Thymus (tissue), 11 donors: ENCODE measurements at regions not wholly inside any gene's neighbourhood (a gene's known extent, or its start where the extent isn't known, plus 50 kb on each side); places are given as distances from the start of the nearest gene placed in this dataset.

ENCODE experiments used
- DNase-seq, 9 donors: peaks; one replicate each; pipeline ENCODE4 v3.0.0-alpha.2; 2013; ENCODE audit warnings: low spot score in 9 of 9, low read depth in 6 of 9, missing footprints in 1 of 9
- H3K27ac ChIP-seq, 2 donors: one replicate each; pipeline ENCODE4 v1.5.1; 2013; ENCODE audit warnings: control low read depth in 1 of 2, low read depth in 1 of 2, low read length in 1 of 2, mild to moderate bottlenecking in 1 of 2, moderate library complexity in 1 of 2
- H3K27me3 ChIP-seq, 2 donors: one replicate each; pipeline ENCODE4 v1.5.1; 2013; ENCODE audit warnings: low read length in 1 of 2; ENCODE audit not compliant: control insufficient read depth in 2 of 2, insufficient read depth in 1 of 2
- H3K36me3 ChIP-seq, 2 donors: one replicate each; pipeline ENCODE4 v1.5.1; 2013; ENCODE audit warnings: low read length in 1 of 2, mild to moderate bottlenecking in 1 of 2, moderate library complexity in 1 of 2; ENCODE audit not compliant: control insufficient read depth in 2 of 2, insufficient read depth in 2 of 2
- H3K4me1 ChIP-seq, 2 donors: one replicate each; pipeline ENCODE4 v1.5.1; 2013; ENCODE audit warnings: low read length in 2 of 2; ENCODE audit not compliant: control insufficient read depth in 2 of 2, insufficient read depth in 2 of 2
- H3K4me3 ChIP-seq, 2 donors: one replicate each; pipeline ENCODE4 v1.5.1; 2013; ENCODE audit warnings: low read length in 2 of 2, control low read depth in 1 of 2, mild to moderate bottlenecking in 1 of 2
- H3K9me3 ChIP-seq, 2 donors: one replicate each; pipeline ENCODE4 v1.5.1; 2013; ENCODE audit warnings: low read length in 1 of 2, mild to moderate bottlenecking in 1 of 2; ENCODE audit not compliant: control insufficient read depth in 2 of 2, insufficient read depth in 1 of 2
- WGBS: extraction: QIAGEN DNeasy Blood & Tissue Kit; methylation state at CpG from one replicate; pipeline ENCODE4 v1.1.7; 2013; 5-methylcytosine and 5-hydroxymethylcytosine counted together
- donor health status: healthy.

DNA sequence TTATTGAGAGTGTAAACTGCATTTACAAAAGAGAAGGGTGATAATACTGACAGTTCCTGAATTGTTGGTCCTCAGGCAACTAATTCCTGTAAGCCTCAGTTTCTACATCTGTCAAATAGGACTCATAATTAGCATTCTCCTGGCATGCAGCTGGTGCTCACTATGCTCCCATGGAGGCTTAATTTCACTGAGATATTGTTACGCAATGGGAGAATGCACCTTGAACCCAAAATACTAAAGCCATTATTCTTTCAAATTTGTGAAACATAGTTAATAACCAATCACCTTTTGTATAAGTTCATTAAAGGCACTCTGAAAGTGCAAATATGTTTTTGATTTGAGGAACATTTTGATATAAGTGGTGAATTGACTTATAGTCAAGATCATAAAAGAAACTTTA lies 985.5 kb downstream of the CDH11 start:
- Histone ChIP-seq H3K4me1 (no peaks in the 10 kb centered on the region), H3K36me3 (no peaks in the 10 kb centered on the region), H3K4me3 (no peak overlapping the region), H3K9me3 (peaks cover 0 to 3% of the 10 kb centered on the region in 2 donors), H3K27ac (no peak overlapping the region), H3K27me3 (no peaks in the 10 kb centered on the region)
- 95% methylated on average over 1 of the region's 1 CpG for WGBS
- DNase-seq, result no peak

DNA sequence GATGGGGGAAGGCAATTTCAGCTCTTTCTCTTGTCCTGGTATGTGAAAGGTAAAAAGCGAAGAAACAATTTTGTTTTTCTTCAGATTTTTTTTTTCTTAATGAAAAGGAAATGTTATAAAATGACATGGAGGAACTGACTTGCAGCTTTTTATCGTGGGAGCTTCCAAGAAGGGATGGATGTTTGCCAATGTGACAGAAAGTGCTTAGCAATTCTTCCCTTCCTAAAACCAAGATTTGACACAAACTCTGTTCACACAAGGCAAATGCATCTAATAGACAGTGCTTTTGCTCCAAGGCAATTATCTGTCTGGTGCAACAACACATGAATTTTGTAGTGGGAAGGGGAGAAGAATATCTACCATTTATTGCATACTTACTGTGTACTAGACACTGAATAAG lies 988.5 kb downstream of the CDH11 start:
- 67% methylated on average over 2 of the region's 2 CpGs for WGBS
- Histone ChIP-seq H3K4me1 (no peaks in the 10 kb centered on the region), H3K27me3 (no peaks in the 10 kb centered on the region), H3K4me3 (no peak overlapping the region), H3K27ac (no peak overlapping the region), H3K36me3 (no peaks in the 10 kb centered on the region), H3K9me3 (peaks cover 0 to 3% of the 10 kb centered on the region in 2 donors)
- DNase-seq, result no peak

DNA sequence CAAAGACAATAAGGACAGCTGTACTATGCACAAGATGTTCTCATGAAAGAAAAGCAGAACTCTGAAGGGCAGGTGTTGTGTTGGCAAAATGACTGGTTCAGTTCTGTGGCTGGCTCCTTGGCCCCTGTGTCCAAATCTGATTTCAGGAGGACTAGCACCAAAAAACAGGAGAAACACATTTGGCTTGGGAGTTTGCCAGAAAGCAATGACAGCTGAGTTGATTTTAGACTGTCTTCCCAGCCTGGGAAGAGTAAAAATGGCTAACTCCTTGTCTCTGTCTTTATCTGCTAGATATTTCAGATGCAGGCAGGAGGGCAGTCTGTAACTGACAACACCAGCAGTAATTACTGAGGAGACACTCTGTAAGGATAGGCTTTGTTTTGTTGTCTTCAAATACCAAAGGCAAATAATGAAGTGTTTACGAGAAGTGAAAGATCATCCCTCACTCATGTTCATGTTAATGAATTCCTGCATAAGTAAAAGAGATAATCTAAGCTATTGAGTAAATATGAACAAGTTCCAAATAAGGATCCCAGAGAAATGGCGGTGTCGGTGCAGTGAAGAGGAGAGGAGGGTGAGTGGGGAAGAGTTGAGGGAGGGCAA lies 989.0 kb downstream of the CDH11 start:
- DNase-seq, result no peak
- no peaks in the 10 kb centered on the region for H3K27me3 ChIP-seq
- WGBS, result 67% methylated on average over 3 of the region's 3 CpGs
- H3K4me3 ChIP-seq, result no peak overlapping the region
- no peak overlapping the region for H3K27ac ChIP-seq
- H3K9me3 ChIP-seq, result peaks cover 0 to 3% of the 10 kb centered on the region in 2 donors
- H3K36me3 ChIP-seq, result no peaks in the 10 kb centered on the region
- no peaks in the 10 kb centered on the region for H3K4me1 ChIP-seq

DNA sequence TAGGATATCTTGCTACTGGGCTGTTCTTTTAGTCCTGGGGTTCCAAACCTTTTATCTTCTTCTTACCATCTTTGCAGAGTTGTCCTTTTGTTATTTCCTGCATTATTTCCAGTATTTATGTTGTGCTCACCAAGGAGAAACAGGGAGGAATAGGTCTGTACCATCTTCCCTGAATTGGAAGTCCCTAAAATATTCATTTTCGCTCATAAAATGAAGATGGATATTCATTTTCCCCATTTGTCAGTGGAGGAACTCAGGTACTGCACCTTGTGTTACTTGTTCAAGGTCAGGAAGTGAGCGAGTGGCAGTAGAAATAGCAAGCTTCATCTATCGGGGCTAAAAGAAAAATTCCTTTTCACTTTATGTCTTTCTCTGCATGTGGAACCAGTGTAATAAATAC lies 989.7 kb downstream of the CDH11 start:
- H3K27ac ChIP-seq, result no peak overlapping the region
- H3K4me3 ChIP-seq, result no peak overlapping the region
- peaks cover 0 to 3% of the 10 kb centered on the region in 2 donors for H3K9me3 ChIP-seq
- DNase-seq, result no peak
- no peaks in the 10 kb centered on the region for H3K4me1 ChIP-seq
- no peaks in the 10 kb centered on the region for H3K36me3 ChIP-seq
- 92% methylated on average over 3 of the region's 3 CpGs for WGBS
- H3K27me3 ChIP-seq, result no peaks in the 10 kb centered on the region

DNA sequence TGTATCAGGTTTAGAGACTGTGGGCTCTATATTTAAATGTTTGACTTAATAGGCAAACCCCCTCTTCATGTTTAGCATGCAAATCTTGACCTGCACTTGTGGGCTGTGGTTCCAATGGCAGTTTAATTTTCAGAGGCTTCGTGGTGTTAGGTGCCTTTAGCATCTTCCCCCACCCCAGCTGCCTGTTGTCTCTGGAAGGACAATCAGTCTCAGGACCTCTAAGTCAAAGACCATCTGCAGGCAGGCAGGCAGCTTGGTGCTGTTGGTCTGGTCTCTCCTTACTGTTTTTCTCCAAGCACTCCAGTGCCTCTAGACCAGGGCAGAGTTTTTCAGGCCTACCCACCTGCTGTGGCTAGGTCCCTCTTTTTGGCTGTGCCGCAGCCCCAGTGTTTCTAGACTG lies 990.4 kb downstream of the CDH11 start:
- WGBS, result 85% methylated on average over 2 of the region's 2 CpGs
- H3K4me1 ChIP-seq, result no peaks in the 10 kb centered on the region
- H3K36me3 ChIP-seq, result no peaks in the 10 kb centered on the region
- no peak for DNase-seq
- peaks cover 0 to 3% of the 10 kb centered on the region in 2 donors for H3K9me3 ChIP-seq
- no peaks in the 10 kb centered on the region for H3K27me3 ChIP-seq
- no peak overlapping the region for H3K27ac ChIP-seq
- H3K4me3 ChIP-seq, result no peak overlapping the region

DNA sequence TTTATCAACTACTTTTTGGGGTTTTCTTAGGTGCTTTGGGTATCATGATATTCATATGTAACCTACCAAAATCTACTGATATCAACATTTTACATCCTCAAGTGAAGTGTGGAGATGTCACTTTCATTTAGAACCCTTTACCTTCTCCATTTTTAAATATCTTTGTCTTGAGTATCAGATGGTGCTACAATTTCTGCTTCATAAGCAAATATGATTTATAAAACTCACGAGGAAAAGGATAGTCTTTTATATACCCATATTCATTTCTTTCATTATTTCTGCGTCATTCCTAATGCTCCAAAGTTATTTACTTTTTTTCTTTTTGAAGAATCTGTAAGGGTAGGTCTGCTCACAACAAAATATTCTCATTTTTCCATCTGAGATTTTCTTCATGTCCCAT lies 991.7 kb downstream of the CDH11 start:
- no peaks in the 10 kb centered on the region for H3K4me1 ChIP-seq
- H3K4me3 ChIP-seq, result no peak overlapping the region
- no peak for DNase-seq
- H3K27ac ChIP-seq, result no peak overlapping the region
- H3K27me3 ChIP-seq, result no peaks in the 10 kb centered on the region
- no peaks in the 10 kb centered on the region for H3K36me3 ChIP-seq
- 57% methylated on average over 2 of the region's 2 CpGs for WGBS
- H3K9me3 ChIP-seq, result peaks cover 0 to 3% of the 10 kb centered on the region in 2 donors

DNA sequence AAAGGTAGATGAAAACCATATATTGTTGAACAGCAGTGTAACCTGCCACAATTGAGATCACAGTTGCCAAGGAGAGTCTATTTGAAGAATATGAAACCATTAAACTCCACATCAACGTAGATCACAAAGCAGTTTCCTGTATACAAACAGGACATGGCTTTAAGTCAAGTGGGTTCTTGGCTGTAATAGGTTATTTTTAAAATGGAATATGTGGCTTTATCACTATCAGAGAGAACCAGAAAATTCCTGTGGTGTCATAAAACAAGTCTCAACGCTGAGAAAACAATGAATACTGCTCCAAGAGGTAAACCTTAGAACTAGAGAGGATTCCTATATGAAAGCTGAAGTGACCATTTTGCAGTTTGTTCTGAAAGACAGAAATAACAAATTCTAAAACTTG lies 999.7 kb downstream of the CDH11 start:
- Histone ChIP-seq H3K36me3 (no peaks in the 10 kb centered on the region), H3K27ac (no peak overlapping the region), H3K4me3 (no peak overlapping the region), H3K27me3 (no peaks in the 10 kb centered on the region), H3K9me3 (no peaks in the 10 kb centered on the region), H3K4me1 (no peaks in the 10 kb centered on the region)
- 13% methylated on average over 2 of the region's 2 CpGs for WGBS
- DNase-seq, result no peak

DNA sequence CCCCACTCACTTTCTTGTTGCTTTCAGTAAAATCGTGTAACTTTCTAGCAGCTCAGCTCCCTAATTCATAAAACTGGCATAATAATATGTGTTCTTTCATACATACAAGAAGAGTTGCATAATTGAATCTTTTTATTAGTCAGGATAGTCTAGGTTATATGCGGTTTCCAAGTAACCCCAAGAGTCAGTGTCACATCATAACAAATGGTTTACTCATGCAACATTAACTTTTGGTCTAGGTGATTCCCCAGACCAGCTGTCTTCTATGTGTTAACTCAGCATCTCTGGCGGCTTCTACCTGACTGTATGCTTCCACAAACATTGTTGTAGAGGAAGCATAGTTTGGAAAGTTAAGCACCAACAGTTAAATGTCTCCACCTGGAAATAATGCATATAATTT lies 1000.4 kb downstream of the CDH11 start:
- Histone ChIP-seq H3K27me3 (no peaks in the 10 kb centered on the region), H3K4me3 (no peak overlapping the region), H3K4me1 (no peaks in the 10 kb centered on the region), H3K27ac (no peak overlapping the region), H3K9me3 (no peaks in the 10 kb centered on the region), H3K36me3 (no peaks in the 10 kb centered on the region)
- peak in 1 of 9 donors; percentile 1 for DNase-seq
- 88% methylated on average over 3 of the region's 3 CpGs for WGBS

DNA sequence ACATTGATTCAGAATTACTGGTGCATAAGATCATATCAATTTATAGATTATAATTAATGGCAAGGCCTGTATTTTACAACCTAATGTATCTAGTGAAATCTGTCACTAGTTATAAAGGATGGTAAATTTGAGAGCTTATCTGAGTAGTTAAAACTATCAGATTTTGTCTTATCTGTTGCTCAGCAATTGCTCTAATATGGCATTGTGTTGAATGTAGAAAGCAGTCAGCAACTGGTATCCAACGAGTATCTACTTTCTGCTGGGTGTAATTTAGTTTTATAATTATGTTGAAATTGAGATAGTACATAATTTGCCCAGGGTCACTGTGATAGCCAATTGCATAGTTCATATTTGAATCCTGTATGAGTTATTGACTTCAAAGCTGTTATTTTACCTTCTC lies 1005.7 kb downstream of the CDH11 start:
- no peaks in the 10 kb centered on the region for H3K36me3 ChIP-seq
- WGBS, result 84% methylated on average over 1 of the region's 1 CpG
- H3K4me3 ChIP-seq, result no peak overlapping the region
- no peaks in the 10 kb centered on the region for H3K9me3 ChIP-seq
- H3K4me1 ChIP-seq, result no peaks in the 10 kb centered on the region
- H3K27me3 ChIP-seq, result no peaks in the 10 kb centered on the region
- no peak for DNase-seq
- H3K27ac ChIP-seq, result no peak overlapping the region

DNA sequence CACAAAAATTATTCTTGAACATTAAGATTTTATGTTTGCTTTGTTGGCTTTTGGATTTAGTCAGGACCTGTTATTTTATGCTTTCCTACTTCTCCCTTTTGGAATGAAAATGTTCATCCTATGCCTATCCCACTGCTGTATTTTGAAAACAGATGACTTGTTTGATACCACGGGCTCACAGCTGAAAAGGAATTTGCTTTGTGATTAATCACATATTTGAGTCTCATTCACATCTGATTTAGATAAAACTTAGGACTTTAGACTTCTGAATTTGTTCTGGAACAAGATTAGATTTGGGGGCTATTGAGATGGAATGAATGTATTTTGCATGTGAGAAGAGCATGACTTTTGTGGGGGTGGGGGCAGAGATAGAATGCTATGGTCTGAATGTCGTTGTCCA lies 1012.6 kb downstream of the CDH11 start:
- no peaks in the 10 kb centered on the region for H3K27me3 ChIP-seq
- no peaks in the 10 kb centered on the region for H3K4me1 ChIP-seq
- 86% methylated on average over 2 of the region's 2 CpGs for WGBS
- DNase-seq, result no peak
- H3K9me3 ChIP-seq, result no peaks in the 10 kb centered on the region
- no peak overlapping the region for H3K27ac ChIP-seq
- H3K36me3 ChIP-seq, result no peaks in the 10 kb centered on the region
- no peak overlapping the region for H3K4me3 ChIP-seq
